IPS-NIHi7 (cell line): ENCODE measurements at regions not wholly inside any gene's neighbourhood (a gene's known extent, or its start where the extent isn't known, plus 50 kb on each side); places are given as distances from the start of the nearest gene placed in this dataset.
A peak's percentile ranks its signal among the peaks of the same experiment; 100 is the strongest.

Experiments used
- DNase-seq: peaks from one replicate; pipeline ENCODE4 v3.0.0; 2012; ENCODE audit warnings: mixed read lengths; ENCODE audit errors: extremely low spot score

DNA sequence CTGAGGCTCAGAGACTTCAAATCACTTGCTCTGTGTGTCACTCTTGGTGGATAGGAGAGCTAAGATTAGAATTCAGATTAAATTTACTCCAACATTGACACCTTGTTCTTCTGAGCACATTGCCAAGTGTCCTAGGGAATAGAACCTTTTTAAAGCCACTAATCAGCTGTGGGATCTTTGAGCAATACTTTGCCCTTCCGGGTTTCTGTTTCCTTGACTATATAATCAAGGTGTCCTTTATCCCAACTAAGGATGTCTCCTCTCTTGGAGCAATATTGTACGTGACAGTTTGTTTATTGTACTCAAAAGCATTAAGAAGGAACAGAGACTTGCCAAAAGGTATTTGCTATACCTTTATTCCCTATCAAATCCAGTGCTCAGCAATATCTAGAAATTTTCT, 170.9 kb upstream of the CADPS start:
- DNase-seq: no peak

DNA sequence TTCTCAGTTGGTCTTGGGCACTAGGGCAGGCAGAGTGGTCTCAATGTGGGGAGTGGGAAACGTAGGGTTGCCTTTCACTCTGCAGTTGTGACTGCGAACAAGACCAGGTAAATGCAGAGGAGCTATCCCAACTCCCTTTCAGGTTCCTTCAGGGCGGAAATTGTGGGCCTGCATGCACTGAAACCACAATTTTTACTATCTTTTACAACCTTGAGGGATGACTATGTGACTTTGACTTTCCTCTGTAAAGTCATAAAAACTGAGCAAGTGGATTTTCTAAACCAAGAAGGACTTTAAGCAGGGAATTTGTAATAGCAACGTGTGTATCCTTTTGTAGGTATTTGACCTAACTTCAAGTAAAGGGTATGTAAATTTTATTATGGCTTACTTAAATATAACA, 171.4 kb upstream of the CADPS start:
- no peak for DNase-seq

GRCh38 chr3:63047068-63047467, 171.9 kb upstream of the CADPS start:
- DNase-seq: no peak

GRCh38 chr3:63048367-63049326, 173.4 kb upstream of the CADPS start:
- DNase-seq: no peak

DNA sequence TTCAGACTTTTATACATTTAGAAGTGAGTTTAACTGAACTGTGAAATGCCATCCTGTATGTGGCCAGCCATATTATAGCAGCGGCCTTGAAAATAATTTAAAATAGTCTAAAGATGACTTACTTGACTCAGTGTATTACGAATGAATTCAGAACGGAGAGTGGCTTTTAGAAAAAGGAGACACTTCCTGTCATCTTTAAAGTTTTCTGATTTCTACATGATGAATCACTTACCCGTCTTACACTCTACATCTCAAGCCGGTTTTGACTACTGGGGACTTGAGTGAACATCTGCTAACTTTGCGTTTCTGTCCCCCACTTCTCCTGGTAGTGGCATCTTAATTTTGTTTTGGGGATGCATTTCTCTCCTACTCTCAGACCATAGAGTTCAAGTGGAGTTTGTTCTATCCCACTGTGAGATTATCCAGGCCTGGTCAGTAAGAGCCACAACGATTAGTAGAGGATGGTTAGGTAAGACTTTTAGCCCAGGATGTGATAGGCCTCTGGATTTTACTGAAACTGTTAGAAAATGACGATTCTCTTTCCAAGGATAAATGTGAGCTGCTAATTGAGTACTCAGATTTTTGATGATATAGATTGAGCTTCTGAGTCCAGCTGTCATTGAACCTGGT, 175.4 kb upstream of the CADPS start:
- no peak for DNase-seq

DNA sequence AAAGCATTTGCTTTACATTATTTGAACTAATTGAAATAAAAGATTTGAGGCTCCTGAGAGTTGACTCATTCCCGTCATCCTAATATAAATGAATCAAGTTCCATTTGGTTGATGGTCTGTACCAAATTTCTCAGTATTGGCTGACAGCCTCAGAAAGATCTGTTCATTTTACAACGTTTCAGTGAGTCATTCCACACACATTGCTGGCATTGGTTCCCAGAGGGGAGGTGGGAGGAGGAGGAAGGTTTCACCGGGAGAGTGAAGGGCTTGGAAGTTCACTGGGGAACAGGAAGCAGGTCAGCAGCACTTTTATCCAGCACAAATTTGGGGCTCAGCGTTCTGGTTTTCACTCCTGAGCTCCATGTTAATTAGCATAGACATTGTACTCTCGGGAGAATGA, 176.7 kb upstream of the CADPS start:
- DNase-seq: peak; percentile 32

GRCh38 chr3:63056932-63057331, 181.7 kb upstream of the CADPS start:
- DNase-seq: no peak

DNA sequence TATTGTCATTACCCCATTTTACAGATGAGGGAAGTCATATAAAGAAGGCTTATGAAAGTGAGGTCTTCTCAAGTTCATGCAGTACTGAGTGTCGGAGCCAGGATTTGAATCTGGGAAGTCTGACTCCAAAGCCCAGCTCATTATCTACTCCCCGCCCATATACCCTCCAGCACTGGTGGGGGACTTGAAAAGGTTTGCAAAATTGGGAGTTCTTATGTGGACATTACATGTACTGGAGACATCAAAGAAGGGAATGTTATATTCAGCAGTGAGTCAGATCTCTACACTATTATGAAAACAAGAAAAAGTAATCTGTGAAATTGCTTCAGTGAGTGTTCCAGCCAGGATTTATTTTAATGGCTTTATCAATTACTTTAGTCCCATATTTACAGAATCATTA, 185.2 kb upstream of the CADPS start:
- DNase-seq: no peak

DNA sequence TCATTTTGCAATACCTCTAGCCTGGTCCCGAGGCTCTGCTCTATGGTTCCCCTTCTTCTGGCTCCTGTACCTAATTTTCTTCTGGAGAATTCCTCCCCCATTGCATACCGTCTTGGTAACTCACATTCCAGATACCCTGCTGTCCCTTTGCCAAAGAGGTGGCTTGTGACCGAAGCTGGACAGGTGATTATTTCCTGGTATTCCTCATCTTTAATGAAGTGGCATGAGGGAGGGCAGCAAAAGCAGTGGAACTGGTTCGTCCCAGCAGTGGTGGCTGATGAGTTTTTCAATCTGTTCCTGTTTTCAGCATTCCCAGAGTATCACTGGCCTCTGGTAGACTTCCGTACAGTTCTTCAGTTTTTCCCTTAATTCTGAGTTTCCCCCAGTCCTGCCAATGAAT, 186.2 kb upstream of the CADPS start:
- no peak for DNase-seq

- DNase-seq: no peak
Measured at GRCh38 chr3:63064209-63064755, 189.1 kb upstream of the CADPS start.

DNA sequence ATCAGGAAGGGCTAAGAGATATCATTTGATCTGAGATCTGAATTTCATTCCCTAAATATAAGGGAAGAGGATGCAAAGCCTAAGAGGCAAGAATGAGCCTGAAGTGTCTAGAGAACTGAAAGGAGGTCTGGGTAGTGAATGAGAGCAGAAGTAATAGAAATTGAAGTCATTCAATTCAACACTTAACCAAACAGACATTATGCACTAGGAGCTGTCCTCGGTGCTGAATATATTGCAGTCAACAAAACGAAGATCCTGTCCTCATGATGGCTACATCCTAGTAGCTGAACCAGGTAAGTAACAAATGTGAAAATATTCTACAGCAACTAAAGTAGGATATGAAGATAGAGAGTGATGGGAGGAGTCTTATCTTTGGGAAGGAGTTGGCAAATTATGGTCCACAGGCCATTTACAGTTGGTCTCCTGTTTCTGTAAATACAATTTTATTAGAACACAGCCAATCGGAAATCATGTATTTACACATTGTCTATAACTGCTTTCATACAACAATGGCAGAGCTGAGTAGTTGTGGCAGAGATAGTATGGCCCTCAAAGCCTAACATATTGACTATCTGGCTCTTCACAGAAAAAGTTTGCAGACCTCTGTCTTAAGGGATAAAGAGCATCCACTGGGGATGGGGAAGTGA, 192.9 kb upstream of the CADPS start:
- peak; percentile 67 for DNase-seq

GRCh38 chr3:63069806-63070475, 194.7 kb upstream of the CADPS start:
- DNase-seq: no peak

GRCh38 chr3:63070476-63070810, 195.2 kb upstream of the CADPS start:
- no peak for DNase-seq

DNA sequence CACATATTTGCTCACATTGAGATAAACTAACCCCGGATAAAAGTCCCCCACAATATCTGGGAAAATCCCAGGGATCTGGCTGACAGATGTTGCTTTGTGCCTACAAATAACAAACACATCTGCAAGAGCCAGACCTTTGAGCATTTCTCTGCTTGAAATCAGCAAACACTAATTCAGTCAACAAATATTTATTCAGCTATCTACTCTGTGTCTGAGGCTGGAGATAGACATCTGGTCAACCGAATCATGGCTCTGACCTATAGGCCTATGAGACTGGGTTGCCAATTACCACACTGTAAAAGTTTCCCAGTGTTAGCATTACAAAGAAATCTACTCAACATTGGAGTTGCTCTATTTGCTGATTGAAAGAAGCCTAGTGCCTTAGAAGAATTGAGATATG, 201.1 kb upstream of the CADPS start:
- DNase-seq: no peak

GRCh38 chr3:63086190-63086589, 191.9 kb upstream of the SYNPR start:
- DNase-seq: no peak

- no peak for DNase-seq
Measured at GRCh38 chr3:63089007-63089750, 188.9 kb upstream of the SYNPR start.

GRCh38 chr3:63089751-63090132, 188.4 kb upstream of the SYNPR start:
- DNase-seq: no peak

GRCh38 chr3:63090656-63091055, 187.5 kb upstream of the SYNPR start:
- DNase-seq: no peak

DNA sequence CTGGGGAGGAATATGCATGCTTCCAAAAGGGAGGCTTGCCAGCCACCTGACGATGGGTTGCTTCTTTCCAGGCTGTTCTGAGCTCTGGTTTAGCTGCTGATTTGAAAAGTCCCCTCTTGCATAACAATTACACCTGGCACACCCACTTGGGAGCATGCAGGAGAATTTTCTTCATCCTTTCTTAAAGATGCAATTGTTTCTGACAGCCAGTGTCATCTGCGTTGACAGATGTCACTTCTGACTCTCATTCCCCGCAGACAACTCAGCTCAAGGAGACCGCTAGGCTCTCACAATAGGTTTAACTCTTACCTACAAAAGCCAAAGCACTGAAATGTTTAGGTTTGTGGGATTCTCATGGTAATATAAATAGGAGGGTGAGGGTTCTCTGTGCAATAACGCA, 185.6 kb upstream of the SYNPR start:
- DNase-seq: no peak

- no peak for DNase-seq
Measured at GRCh38 chr3:63094642-63095408, 183.3 kb upstream of the SYNPR start.
